IMR-90 (cell line): ENCODE measurements at regions not wholly inside any gene's neighbourhood (a gene's known extent, or its start where the extent isn't known, plus 50 kb on each side); places are given as distances from the start of the nearest gene placed in this dataset.

Experiments used
- ATAC-seq: fragments of 200-7000 bp; cut with Tn5 transposase; 2 replicates; pipeline ENCODE4 v1.9.1; 2020; ENCODE audit warnings: low read depth, mild to moderate bottlenecking, moderate library complexity
- BruUV-seq: library from RNA; stranded (reverse); fragments of 400-500 nt; replicated peaks from 2 replicates; lab custom pipeline; 2021; lab: Mats Ljungman, UMichigan
- CTCF ChIA-PET: fragments of 300-600 bp; formaldehyde crosslinking; extraction: SDS; loops from one replicate; lab custom pipeline; 2021; ENCODE audit warnings: antibody characterized with exemption; lab: Yijun Ruan, JAX
- POLR2A ChIA-PET: fragments of 300-600 bp; sonication (Branson Sonifier 250); formaldehyde crosslinking; loops from one replicate; lab custom pipeline; 2022; ENCODE audit warnings: antibody characterized with exemption; ENCODE audit not compliant: unreplicated experiment; lab: Charles Lee
- DNase-seq: peaks from one replicate; pipeline ENCODE4 v3.0.0; 2013
- H2AFZ ChIP-seq: replicated peaks from 2 replicates; pipeline ENCODE3; 2013; ENCODE audit warnings: low read length, mild to moderate bottlenecking; ENCODE audit not compliant: poor library complexity
- H2AK5ac ChIP-seq: 2 replicates; pipeline ENCODE4 v1.6.1; 2013; ENCODE audit warnings: low read depth, low read length, inconsistent platforms
- H2AK9ac ChIP-seq: replicated peaks from 2 replicates; pipeline ENCODE3; 2013; ENCODE audit warnings: mild to moderate bottlenecking, low read depth, low read length, moderate library complexity; ENCODE audit not compliant: poor library complexity
- H2BK120ac ChIP-seq: 2 replicates; pipeline ENCODE4 v1.6.1; 2013; ENCODE audit warnings: low read depth, low read length, inconsistent platforms
- H2BK15ac ChIP-seq: 3 replicates; pipeline ENCODE4 v1.6.1; 2013; ENCODE audit warnings: low read depth, low read length, inconsistent platforms
- H2BK20ac ChIP-seq: 2 replicates; pipeline ENCODE4 v1.6.1; 2013; ENCODE audit warnings: low read depth, mild to moderate bottlenecking, inconsistent platforms, low read length, moderate library complexity
- H2BK5ac ChIP-seq: 2 replicates; pipeline ENCODE4 v1.6.1; 2013; ENCODE audit warnings: mild to moderate bottlenecking, low read depth, low read length, inconsistent platforms; ENCODE audit not compliant: poor library complexity, severe bottlenecking
- H3K14ac ChIP-seq: replicated peaks from 2 replicates; pipeline ENCODE4 v1.6.1; 2013; ENCODE audit warnings: low read depth, low read length, inconsistent platforms
- H3K18ac ChIP-seq: 2 replicates; pipeline ENCODE4 v1.6.1; 2013; ENCODE audit warnings: low read depth, low read length, control low read depth
- H3K23ac ChIP-seq: 2 replicates; pipeline ENCODE4 v1.6.1; 2013; ENCODE audit warnings: low read depth, low read length, inconsistent platforms
- H3K27ac ChIP-seq: 2 replicates; pipeline ENCODE4 v1.5.1; 2013; ENCODE audit warnings: mild to moderate bottlenecking, control low read depth, low read length; ENCODE audit not compliant: insufficient read depth
- H3K27me3 ChIP-seq: 2 replicates; pipeline ENCODE4 v1.6.1; 2013; ENCODE audit warnings: low read length; ENCODE audit not compliant: control insufficient read depth, insufficient read depth
- H3K36me3 ChIP-seq: 2 replicates; pipeline ENCODE4 v1.6.1; 2013; ENCODE audit warnings: low read length, mixed read lengths; ENCODE audit not compliant: control insufficient read depth, insufficient read depth
- H3K4ac ChIP-seq: 2 replicates; pipeline ENCODE4 v1.6.1; 2013; ENCODE audit warnings: low read depth, low read length, inconsistent platforms
- H3K4me1 ChIP-seq: 2 replicates; pipeline ENCODE4 v1.6.1; 2013; ENCODE audit warnings: low read length, mixed read lengths; ENCODE audit not compliant: control insufficient read depth, insufficient read depth
- H3K4me2 ChIP-seq: 2 replicates; pipeline ENCODE4 v1.6.1; 2013; ENCODE audit warnings: low read depth, mild to moderate bottlenecking, control low read depth, low read length, moderate library complexity
- H3K4me3 ChIP-seq: 2 replicates; pipeline ENCODE4 v1.5.1; 2013; ENCODE audit warnings: low read depth, mild to moderate bottlenecking, control low read depth, low read length, moderate library complexity; ENCODE audit not compliant: insufficient read depth
- H3K56ac ChIP-seq: 2 replicates; pipeline ENCODE4 v1.6.1; 2013; ENCODE audit warnings: low read length, inconsistent platforms; ENCODE audit not compliant: insufficient read depth; ENCODE audit errors: extremely low read depth
- H3K79me1 ChIP-seq, 2 experiments: 2 replicates each; pipeline ENCODE4 v1.6.1; 2013; ENCODE audit warnings: low read length in 2 of 2, inconsistent platforms in 1 of 2, low read depth in 1 of 2
- H3K9ac ChIP-seq: 2 replicates; pipeline ENCODE4 v1.6.1; 2013; ENCODE audit warnings: low read depth, low read length, control low read depth
- H3K9me1 ChIP-seq: 2 replicates; pipeline ENCODE4 v1.6.1; 2013; ENCODE audit warnings: low read length, inconsistent platforms; ENCODE audit not compliant: insufficient read depth
- H3K9me3 ChIP-seq: 2 replicates; pipeline ENCODE4 v1.6.1; 2013; ENCODE audit warnings: low read length; ENCODE audit not compliant: control insufficient read depth, insufficient read depth
- H4K20me1 ChIP-seq: 2 replicates; pipeline ENCODE4 v1.6.1; 2013; ENCODE audit warnings: low read length, inconsistent platforms; ENCODE audit not compliant: insufficient read depth
- H4K5ac ChIP-seq: 2 replicates; pipeline ENCODE4 v1.6.1; 2013; ENCODE audit warnings: mild to moderate bottlenecking, low read depth, low read length, control low read depth
- H4K8ac ChIP-seq, 2 experiments: 2 replicates each; pipeline ENCODE4 v1.6.1; 2013; ENCODE audit warnings: low read depth in 2 of 2, low read length in 2 of 2, control low read depth in 1 of 2, inconsistent platforms in 1 of 2
- H4K91ac ChIP-seq: 2 replicates; pipeline ENCODE4 v1.6.1; 2013; ENCODE audit warnings: low read depth, low read length, inconsistent platforms; ENCODE audit not compliant: insufficient read depth
- BHLHE40 ChIP-seq: fragments of 150-350 bp; IDR thresholded peaks from 2 replicates; pipeline ENCODE4 v1.6.1; 2016; ENCODE audit warnings: mild to moderate bottlenecking, low read depth, low read length
- POLR2A ChIP-seq: IDR thresholded peaks from 2 replicates; pipeline ENCODE4 v1.6.1; 2012; ENCODE audit warnings: mild to moderate bottlenecking, low read depth, low read length
- WGBS, 2 experiments: methylation state at CpG; one replicate each; pipeline versions ENCODE4 v1.1.5 to v1.1.7; 2013; ENCODE audit warnings: missing lambda C conversion rate in 2 of 2; ENCODE audit not compliant: insufficient read length in 1 of 2; ENCODE audit errors: extremely low coverage in 2 of 2; 5-methylcytosine and 5-hydroxymethylcytosine counted together
- dilution Hi-C: fragments of 300-500 bp; cut with HindIII; formaldehyde crosslinking; loops from one replicate; pipeline ENCODE4 v1.14.3; 2018; ENCODE audit warnings: low sequenced_read_pairs; ENCODE audit not compliant: unreplicated experiment
- in situ Hi-C: fragments of 300-500 bp; cut with MboI; formaldehyde crosslinking; loops from 3 replicates; pipeline ENCODE4 v1.14.3; 2019; ENCODE audit warnings: low sequenced_read_pairs, inconsistent platforms, mixed read lengths
- intact Hi-C: fragments of 100-400 bp; cut with micrococcal nuclease; formaldehyde crosslinking; loops from 2 replicates; pipeline ENCODE4 v1.10.0; 2022

DNA sequence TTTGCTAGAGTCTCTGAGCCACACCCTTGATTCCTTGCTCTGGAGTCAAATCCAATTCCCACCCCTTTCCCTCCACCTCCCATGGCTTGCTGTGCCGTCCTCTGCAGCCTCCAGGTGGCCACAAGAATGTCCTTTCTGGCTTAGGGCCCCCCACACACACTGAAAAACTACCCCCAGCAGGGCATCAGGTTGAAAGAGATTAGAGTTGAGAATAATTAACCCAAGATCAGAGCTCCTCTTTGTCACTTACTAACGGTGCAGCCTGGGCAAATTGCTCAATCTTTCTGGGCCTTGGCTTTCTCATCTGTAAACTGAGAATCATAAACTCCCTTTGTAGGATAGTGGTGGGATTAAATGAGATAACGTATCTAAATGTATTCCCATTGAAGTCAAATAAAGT, 78.5 kb downstream of the MRPL46 start:
- no peak overlapping the region for H3K4me3 ChIP-seq
- no peak overlapping the region for H3K18ac ChIP-seq
- no peak overlapping the region for H2BK15ac ChIP-seq
- dilution Hi-C loops (no loop called here), in situ Hi-C loops (no loop called here), intact Hi-C loops (no loop called here)
- no peak overlapping the region for H3K4ac ChIP-seq
- no peak overlapping the region for H2BK20ac ChIP-seq
- no CpG with 5 or more reads among the region's 3 CpGs for WGBS, 2 experiments
- no peak overlapping the region for H4K5ac ChIP-seq
- ATAC-seq (no peak), DNase-seq (no peak)
- no peak overlapping the region for H3K9ac ChIP-seq
- H3K9me1 ChIP-seq: no peaks in the 10 kb centered on the region
- no peak overlapping the region for H3K27ac ChIP-seq
- POLR2A ChIA-PET: no interaction called here
- no peaks in the 10 kb centered on the region for H3K9me3 ChIP-seq
- H3K14ac ChIP-seq: no peak overlapping the region
- no peak overlapping the region for H2AK9ac ChIP-seq
- no peaks in the 10 kb centered on the region for H4K20me1 ChIP-seq
- H3K4me1 ChIP-seq: no peaks in the 10 kb centered on the region
- no peaks in the 10 kb centered on the region for H3K79me1 ChIP-seq
- no peak overlapping the region for H2AK5ac ChIP-seq
- no peaks in the 10 kb centered on the region for H3K36me3 ChIP-seq
- BruUV-seq: no TSS peak
- H3K56ac ChIP-seq: no peak overlapping the region
- H4K8ac ChIP-seq: no peak overlapping the region
- TF ChIP-seq POLR2A (no peak), BHLHE40 (no peak)
- no peak overlapping the region for H2BK120ac ChIP-seq
- no peak overlapping the region for H3K23ac ChIP-seq
- CTCF ChIA-PET: no interaction called here
- H2AFZ ChIP-seq: no peak overlapping the region
- no peak overlapping the region for H2BK5ac ChIP-seq
- no peak overlapping the region for H4K91ac ChIP-seq
- no peak overlapping the region for H3K4me2 ChIP-seq
- H3K27me3 ChIP-seq: no peaks in the 10 kb centered on the region
